GM12892 (cell line): ENCODE measurements at regions not wholly inside any gene's neighbourhood (a gene's known extent, or its start where the extent isn't known, plus 50 kb on each side); places are given as distances from the start of the nearest gene placed in this dataset.

Source experiments
- POLR2A ChIP-seq: IDR thresholded peaks from 2 replicates; pipeline ENCODE4 v1.6.1; 2011; ENCODE audit warnings: low read depth, low read length, control low read depth
- POLR2AphosphoS5 ChIP-seq: IDR thresholded peaks from 2 replicates; pipeline ENCODE4 v1.6.1; 2011; ENCODE audit warnings: low read depth, low read length, control low read depth
- TAF1 ChIP-seq: IDR thresholded peaks from 2 replicates; pipeline ENCODE4 v1.6.1; 2011; ENCODE audit warnings: low read depth, mild to moderate bottlenecking, control low read depth, low read length, borderline replicate concordance

DNA sequence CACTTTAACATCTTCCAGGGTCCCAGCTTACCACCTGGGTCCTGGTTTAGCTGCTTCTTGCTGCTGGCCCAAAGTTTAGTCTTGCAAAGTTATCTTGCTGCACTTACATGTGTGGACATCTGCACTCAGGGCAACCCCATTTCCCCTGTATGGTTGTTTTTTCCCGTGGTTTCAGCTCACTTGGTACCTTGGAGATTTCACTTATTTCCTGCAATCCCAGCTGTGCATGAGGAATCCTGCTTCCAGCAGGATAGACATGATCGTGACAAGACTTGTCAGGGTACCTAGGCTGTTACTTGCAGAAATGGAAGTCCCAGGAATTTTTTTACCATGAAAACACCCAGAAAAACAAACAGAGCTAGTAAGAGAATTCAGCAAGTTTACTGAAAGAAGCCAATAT, 95.9 kb upstream of the LEP start:
- TF ChIP-seq POLR2A (no peak), TAF1 (no peak), POLR2AphosphoS5 (no peak)
